Astrocyte of the cerebellum (primary cell): ENCODE measurements at regions not wholly inside any gene's neighbourhood (a gene's known extent, or its start where the extent isn't known, plus 50 kb on each side); places are given as distances from the start of the nearest gene placed in this dataset.
"Not testable (repeated sequence)": the region's sequence is repeated elsewhere in the genome, so short reads cannot be mapped to it uniquely, and the experiment has no call there.

ENCODE experiments used
- DNase-seq: peaks from one replicate; pipeline ENCODE4 v3.0.0-alpha.2; 2011; ENCODE audit warnings: low read depth
- H3K4me3 ChIP-seq: 2 replicates; pipeline ENCODE4 v1.5.1; 2011; ENCODE audit warnings: mild to moderate bottlenecking, low read depth, low read length, moderate library complexity
- CTCF ChIP-seq: IDR thresholded peaks from 2 replicates; pipeline ENCODE4 v1.5.1; 2012; ENCODE audit warnings: low read length, low read depth, moderate library complexity, mild to moderate bottlenecking; ENCODE audit errors: missing control alignments
- in situ Hi-C: cut with HindIII; loops from 2 replicates; pipeline ENCODE4 v1.10.0; 2017; ENCODE audit warnings: low sequenced_read_pairs

DNA sequence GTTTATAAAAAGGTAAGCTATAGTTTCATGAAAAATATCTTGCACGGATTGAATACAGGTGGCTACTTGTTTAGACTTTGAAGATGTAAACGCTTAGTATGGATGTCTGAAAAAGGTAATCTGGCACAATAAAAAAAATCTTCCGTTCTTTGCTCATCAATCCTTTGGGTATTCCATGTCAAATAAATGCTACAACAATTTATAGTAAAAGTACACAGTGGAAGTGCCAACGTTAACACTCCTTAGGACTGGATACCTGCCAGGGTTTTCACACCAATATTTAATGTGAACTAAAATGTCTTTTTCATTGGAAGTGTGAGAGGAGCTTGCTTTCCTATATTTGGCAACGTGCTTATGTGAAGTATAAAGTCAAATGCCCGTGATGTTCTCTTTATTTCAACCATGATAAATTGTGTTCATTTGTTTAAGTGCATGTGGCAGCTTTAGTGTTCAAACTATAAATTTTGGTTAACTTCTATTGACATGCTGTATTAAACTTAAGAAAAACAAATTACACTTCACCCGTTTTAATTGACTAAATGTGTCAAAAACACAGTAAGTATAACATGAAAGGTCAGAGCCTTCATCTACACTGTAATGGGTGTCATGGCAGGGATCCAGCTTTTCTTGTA lies 121.7 kb upstream of the HAND2 start:
- TF ChIP-seq CTCF: no peak
- no peak overlapping the region for H3K4me3 ChIP-seq
- DNase-seq: no peak
- in situ Hi-C loops: no loop called here

DNA sequence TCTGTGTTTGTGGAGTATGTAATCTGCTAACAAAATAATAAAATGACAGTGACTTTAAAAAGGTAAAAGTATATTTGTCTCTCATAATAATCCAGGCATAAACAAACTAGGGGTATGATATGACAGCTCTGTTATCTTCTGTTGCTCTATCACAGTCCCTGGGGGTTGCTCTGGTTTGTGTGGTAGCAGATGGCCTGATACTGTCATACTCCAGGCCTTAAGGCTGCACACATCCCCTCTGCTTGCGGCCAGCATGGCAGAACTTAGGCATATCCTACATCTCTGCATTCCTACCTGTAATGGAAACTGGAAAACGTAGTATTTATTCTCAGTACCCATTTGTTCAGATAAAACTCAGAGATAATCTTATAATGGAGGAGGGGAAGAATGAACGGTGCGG lies 117.9 kb upstream of the HAND2 start:
- H3K4me3 ChIP-seq: no peak overlapping the region
- DNase-seq: no peak
- no peak for TF ChIP-seq CTCF
- in situ Hi-C loops: no loop called here

GRCh38 chr4:173642509-173642908 lies 112.5 kb upstream of the HAND2 start:
- no peak for TF ChIP-seq CTCF
- no peak overlapping the region for H3K4me3 ChIP-seq
- in situ Hi-C loops: no loop called here
- DNase-seq: no peak

DNA sequence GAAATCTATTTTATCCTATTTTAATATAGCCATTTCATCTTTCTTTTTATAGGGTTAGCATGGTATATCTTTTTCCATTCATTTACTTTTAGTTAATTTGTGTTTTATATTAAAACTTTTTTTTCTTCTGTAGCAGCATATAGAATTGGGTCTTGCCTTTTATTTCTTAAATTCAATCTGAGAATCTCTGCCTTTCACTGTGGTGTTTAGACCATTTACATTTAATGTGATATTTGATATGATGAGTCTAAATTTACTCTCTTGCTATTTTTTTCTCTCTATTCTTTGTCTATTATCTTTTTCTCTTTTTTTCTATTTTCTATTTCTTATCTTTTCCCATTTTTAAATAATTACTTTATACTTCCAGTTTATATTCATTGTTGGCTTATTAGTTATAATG lies 105.4 kb upstream of the HAND2 start:
- in situ Hi-C loops: no loop called here
- TF ChIP-seq CTCF: no peak
- no peak overlapping the region for H3K4me3 ChIP-seq
- DNase-seq: no peak

- H3K4me3 ChIP-seq: no peak overlapping the region
- in situ Hi-C loops: no loop called here
- DNase-seq: no peak
- TF ChIP-seq CTCF: no peak
Observed at GRCh38 chr4:173626277-173626676, 96.2 kb upstream of the HAND2 start.

- DNase-seq, in situ Hi-C loops, H3K4me3 ChIP-seq: not testable (repeated sequence)
Observed at GRCh38 chr4:173618648-173619047, 88.6 kb upstream of the HAND2 start.

DNA sequence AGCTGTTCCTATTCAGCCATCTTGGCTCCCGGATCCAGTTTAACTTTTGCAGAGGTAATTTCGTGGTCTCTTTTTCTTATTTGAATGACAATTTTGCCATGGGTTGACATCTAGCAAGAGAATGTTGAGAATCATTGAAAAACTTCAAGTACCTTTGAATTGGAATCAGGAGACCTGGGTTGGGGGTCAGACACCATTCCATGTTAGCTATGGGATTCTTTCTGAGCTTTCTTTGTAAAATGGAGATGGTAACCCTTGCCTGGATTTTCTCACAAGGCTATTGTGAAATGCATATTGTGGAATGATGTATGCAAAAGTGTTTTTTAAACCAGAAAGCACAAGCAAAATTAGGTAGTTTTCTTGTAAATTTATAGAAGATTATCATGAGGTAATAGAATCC lies 79.1 kb upstream of the HAND2 start:
- in situ Hi-C loops: no loop called here
- H3K4me3 ChIP-seq: no peak overlapping the region
- no peak for TF ChIP-seq CTCF
- DNase-seq: no peak

GRCh38 chr4:173608632-173609031 lies 78.6 kb upstream of the HAND2 start:
- H3K4me3 ChIP-seq, in situ Hi-C loops, DNase-seq: not testable (repeated sequence)
